GM12878 (cell line): ENCODE measurements at regions not wholly inside any gene's neighbourhood (a gene's known extent, or its start where the extent isn't known, plus 50 kb on each side); places are given as distances from the start of the nearest gene placed in this dataset.

Experiments
- ATAC-seq: fragments of 200-7000 bp; cut with Tn5 transposase; 3 replicates; pipeline ENCODE4 v1.9.1; 2020; ENCODE audit warnings: mild to moderate bottlenecking, moderate library complexity
- BruUV-seq: library from RNA; stranded (reverse); fragments of 400-500 nt; replicated peaks from 2 replicates; lab custom pipeline; 2021; lab: Mats Ljungman, UMichigan
- CTCF ChIA-PET: fragments of 300-600 bp; sonication (Branson Sonifier 250); formaldehyde crosslinking; extraction: SDS; loops from one replicate; lab custom pipeline; 2021; ENCODE audit warnings: inconsistent platforms; lab: Yijun Ruan, JAX
- POLR2A ChIA-PET: fragments of 350-600 bp; formaldehyde crosslinking; extraction: SDS; loops from one replicate; lab custom pipeline; 2021; ENCODE audit warnings: inconsistent platforms; lab: Charles Lee
- RAD21 ChIA-PET: fragments of 300-600 bp; sonication (Branson Sonifier 250); formaldehyde crosslinking; loops from one replicate; lab custom pipeline; 2023; ENCODE audit warnings: antibody characterized with exemption; ENCODE audit not compliant: unreplicated experiment; lab: Charles Lee
- SMC1A ChIA-PET: fragments of 300-600 bp; sonication (Branson Sonifier 250); formaldehyde crosslinking; loops from one replicate; lab custom pipeline; 2023; ENCODE audit not compliant: unreplicated experiment, uncharacterized antibody; lab: Charles Lee
- DNase-seq: peaks from one replicate; pipeline ENCODE4 v3.0.0-alpha.2; 2011; ENCODE audit warnings: low read depth, low spot score
- FAIRE-seq: peaks from 3 replicates; lab custom pipeline; 2011; peaks lifted over from hg19 to GRCh38; lab: Jason Lieb, UNC
- H2AFZ ChIP-seq: 2 replicates; pipeline ENCODE4 v1.6.0; 2011; ENCODE audit warnings: low read depth, low read length, control low read depth; ENCODE audit not compliant: control insufficient read depth
- H3K27ac ChIP-seq: 2 replicates; pipeline ENCODE4 v1.5.1; 2011; ENCODE audit warnings: control low read depth; ENCODE audit not compliant: control insufficient read depth, insufficient read depth
- H3K27me3 ChIP-seq, 2 experiments: replicated peaks in 1 of 2; 2 replicates each; pipeline versions ENCODE4 v1.6.0 to v1.6.1; 2011; ENCODE audit warnings: low read length in 1 of 2; ENCODE audit not compliant: control insufficient read depth in 2 of 2, insufficient read depth in 2 of 2
- H3K36me3 ChIP-seq, 2 experiments: 2 replicates each; pipeline ENCODE4 v1.5.1; 2011; ENCODE audit warnings: low read length in 1 of 2; ENCODE audit not compliant: control insufficient read depth in 2 of 2, insufficient read depth in 2 of 2
- H3K4me1 ChIP-seq: 2 replicates; pipeline ENCODE4 v1.6.1; 2011; ENCODE audit warnings: mild to moderate bottlenecking, low read length, moderate library complexity, mixed read lengths; ENCODE audit not compliant: control insufficient read depth, insufficient read depth
- H3K4me2 ChIP-seq: 2 replicates; pipeline ENCODE4 v1.6.0; 2011; ENCODE audit warnings: control low read depth; ENCODE audit not compliant: control insufficient read depth, insufficient read depth
- H3K4me3 ChIP-seq: fragments of 200-600 bp; sonication (generic); 2 replicates; pipeline ENCODE4 v1.5.1; 2016
- H3K79me2 ChIP-seq: 2 replicates; pipeline ENCODE4 v1.6.0; 2011; ENCODE audit warnings: low read length; ENCODE audit not compliant: control insufficient read depth, insufficient read depth
- H3K9ac ChIP-seq: 2 replicates; pipeline ENCODE4 v1.8.0; 2011; ENCODE audit warnings: low read length, control low read depth, mixed read lengths; ENCODE audit not compliant: control insufficient read depth, insufficient read depth
- H3K9me3 ChIP-seq: replicated peaks from 3 replicates; pipeline ENCODE4 v1.5.1; 2011; ENCODE audit warnings: mild to moderate bottlenecking, low read length; ENCODE audit not compliant: control insufficient read depth, insufficient read depth
- H4K20me1 ChIP-seq: 2 replicates; pipeline ENCODE4 v1.6.0; 2011; ENCODE audit not compliant: control insufficient read depth, insufficient read depth
- ATF3 ChIP-seq: IDR thresholded peaks from 2 replicates; pipeline ENCODE4 v1.6.1; 2011; ENCODE audit warnings: low read depth, mild to moderate bottlenecking, low read length, moderate library complexity, borderline replicate concordance; ENCODE audit errors: extremely low read depth
- BCLAF1 ChIP-seq: fragments of 450-650 bp; IDR thresholded peaks from 2 replicates; pipeline ENCODE4 v1.6.1; 2017; ENCODE audit warnings: antibody characterized with exemption, mild to moderate bottlenecking, moderate library complexity
- CBFB ChIP-seq: IDR thresholded peaks from 2 replicates; pipeline ENCODE4 v1.6.1; 2016; ENCODE audit warnings: antibody characterized with exemption, low read depth
- CEBPB ChIP-seq, 2 experiments: fragments of 150-350 bp in 1 of 2; IDR thresholded peaks; 2 replicates each; pipeline ENCODE4 v1.6.1; 2012 to 2014; ENCODE audit warnings: low read depth in 2 of 2, low read length in 2 of 2, borderline replicate concordance in 1 of 2, inconsistent platforms in 1 of 2
- MEF2B ChIP-seq: fragments of 450-650 bp; IDR thresholded peaks from 2 replicates; pipeline ENCODE4 v1.6.1; 2018; ENCODE audit warnings: mild to moderate bottlenecking, moderate library complexity; ENCODE audit not compliant: partially characterized antibody, poor library complexity, severe bottlenecking
- MYB ChIP-seq: fragments of 150-350 bp; IDR thresholded peaks from 2 replicates; pipeline ENCODE4 v1.6.1; 2014; ENCODE audit warnings: mild to moderate bottlenecking, low read depth, low read length, borderline replicate concordance
- NR2C1 ChIP-seq: fragments of 450-650 bp; IDR thresholded peaks from 2 replicates; pipeline ENCODE4 v1.6.1; 2017; ENCODE audit warnings: antibody characterized with exemption, mild to moderate bottlenecking, moderate library complexity
- PAX5 ChIP-seq: IDR thresholded peaks from 2 replicates; pipeline ENCODE4 v1.6.1; 2011; ENCODE audit warnings: low read depth, low read length, borderline replicate concordance
- RAD51 ChIP-seq: fragments of 450-650 bp; IDR thresholded peaks from 2 replicates; pipeline ENCODE4 v1.6.1; 2016; ENCODE audit warnings: moderate library complexity, mild to moderate bottlenecking, inconsistent platforms
- RCOR1 ChIP-seq: conservative IDR thresholded peaks from 2 replicates; pipeline ENCODE4 v1.6.1; 2012; ENCODE audit warnings: low read depth, low read length, improper control_type of control experiment
- STAT1 ChIP-seq: fragments of 450-650 bp; conservative IDR thresholded peaks from 2 replicates; pipeline ENCODE4 v1.6.1; 2014; ENCODE audit warnings: antibody characterized with exemption, mild to moderate bottlenecking
- WGBS: methylation state at CpG from one replicate; pipeline ENCODE4 v1.1.6; 2016; ENCODE audit warnings: low lambda C conversion rate; ENCODE audit not compliant: insufficient replicate concordance, insufficient coverage; ENCODE audit errors: missing lambda C conversion rate; 5-methylcytosine and 5-hydroxymethylcytosine counted together
- in situ Hi-C: fragments of 300-500 bp; cut with MboI; formaldehyde crosslinking; loops from 9 replicates; pipeline ENCODE4 v1.14.3; 2018; ENCODE audit warnings: mixed read lengths
- intact Hi-C: fragments of 100-400 bp; cut with micrococcal nuclease; formaldehyde crosslinking; loops from one replicate; pipeline ENCODE4 v1.14.2; 2022; ENCODE audit not compliant: unreplicated experiment
- TF ChIP-seq, protein P1 (sequence below): IDR thresholded peaks from 2 replicates; pipeline ENCODE4 v1.6.1; 2012; ENCODE audit warnings: improper control_type of control experiment, low read depth, low read length; ENCODE audit not compliant: insufficient replicate concordance
- TF ChIP-seq, protein P2 (sequence below), 3 experiments: IDR thresholded peaks in 2 of 3; conservative IDR thresholded peaks in 1 of 3; 2 replicates each; pipeline ENCODE4 v1.5.1; 2011; ENCODE audit warnings: low read depth in 3 of 3, low read length in 3 of 3, mild to moderate bottlenecking in 3 of 3, control low read depth in 2 of 3, moderate library complexity in 2 of 3, inconsistent platforms in 1 of 3, mixed read lengths in 1 of 3; ENCODE audit not compliant: control insufficient read depth in 2 of 3, insufficient read depth in 1 of 3; ENCODE audit errors: extremely low read depth in 1 of 3

GRCh38 chr11:116348226-116348625, 424.6 kb downstream of the BUD13 start:
- ATAC-seq (no peak), DNase-seq (no peak), FAIRE-seq (no peak)
- in situ Hi-C loops = no loop called here
- Histone ChIP-seq H3K9ac (no peak overlapping the region), H3K27me3 (no peaks in the 10 kb centered on the region), H3K36me3 (no peaks in the 10 kb centered on the region), H3K4me2 (no peak overlapping the region), H4K20me1 (no peaks in the 10 kb centered on the region), H3K79me2 (no peaks in the 10 kb centered on the region), H3K4me3 (no peak overlapping the region), H3K4me1 (no peaks in the 10 kb centered on the region), H2AFZ (no peak overlapping the region), H3K9me3 (no peaks in the 10 kb centered on the region), H3K27ac (no peak overlapping the region)
- 0% methylated on average over 1 of the region's 1 CpG for WGBS
- POLR2A ChIA-PET = no interaction called here
- RAD21 ChIA-PET = no interaction called here
- TF ChIP-seq, protein P1, sequence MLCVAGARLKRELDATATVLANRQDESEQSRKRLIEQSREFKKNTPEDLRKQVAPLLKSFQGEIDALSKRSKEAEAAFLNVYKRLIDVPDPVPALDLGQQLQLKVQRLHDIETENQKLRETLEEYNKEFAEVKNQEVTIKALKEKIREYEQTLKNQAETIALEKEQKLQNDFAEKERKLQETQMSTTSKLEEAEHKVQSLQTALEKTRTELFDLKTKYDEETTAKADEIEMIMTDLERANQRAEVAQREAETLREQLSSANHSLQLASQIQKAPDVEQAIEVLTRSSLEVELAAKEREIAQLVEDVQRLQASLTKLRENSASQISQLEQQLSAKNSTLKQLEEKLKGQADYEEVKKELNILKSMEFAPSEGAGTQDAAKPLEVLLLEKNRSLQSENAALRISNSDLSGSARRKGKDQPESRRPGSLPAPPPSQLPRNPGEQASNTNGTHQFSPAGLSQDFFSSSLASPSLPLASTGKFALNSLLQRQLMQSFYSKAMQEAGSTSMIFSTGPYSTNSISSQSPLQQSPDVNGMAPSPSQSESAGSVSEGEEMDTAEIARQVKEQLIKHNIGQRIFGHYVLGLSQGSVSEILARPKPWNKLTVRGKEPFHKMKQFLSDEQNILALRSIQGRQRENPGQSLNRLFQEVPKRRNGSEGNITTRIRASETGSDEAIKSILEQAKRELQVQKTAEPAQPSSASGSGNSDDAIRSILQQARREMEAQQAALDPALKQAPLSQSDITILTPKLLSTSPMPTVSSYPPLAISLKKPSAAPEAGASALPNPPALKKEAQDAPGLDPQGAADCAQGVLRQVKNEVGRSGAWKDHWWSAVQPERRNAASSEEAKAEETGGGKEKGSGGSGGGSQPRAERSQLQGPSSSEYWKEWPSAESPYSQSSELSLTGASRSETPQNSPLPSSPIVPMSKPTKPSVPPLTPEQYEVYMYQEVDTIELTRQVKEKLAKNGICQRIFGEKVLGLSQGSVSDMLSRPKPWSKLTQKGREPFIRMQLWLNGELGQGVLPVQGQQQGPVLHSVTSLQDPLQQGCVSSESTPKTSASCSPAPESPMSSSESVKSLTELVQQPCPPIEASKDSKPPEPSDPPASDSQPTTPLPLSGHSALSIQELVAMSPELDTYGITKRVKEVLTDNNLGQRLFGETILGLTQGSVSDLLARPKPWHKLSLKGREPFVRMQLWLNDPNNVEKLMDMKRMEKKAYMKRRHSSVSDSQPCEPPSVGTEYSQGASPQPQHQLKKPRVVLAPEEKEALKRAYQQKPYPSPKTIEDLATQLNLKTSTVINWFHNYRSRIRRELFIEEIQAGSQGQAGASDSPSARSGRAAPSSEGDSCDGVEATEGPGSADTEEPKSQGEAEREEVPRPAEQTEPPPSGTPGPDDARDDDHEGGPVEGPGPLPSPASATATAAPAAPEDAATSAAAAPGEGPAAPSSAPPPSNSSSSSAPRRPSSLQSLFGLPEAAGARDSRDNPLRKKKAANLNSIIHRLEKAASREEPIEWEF = no peak
- no peak for TF ChIP-seq CEBPB (IDR thresholded peaks at IDR 0.05; ENCODE audit: borderline replicate concordance in 1 of 2, low read depth in 2 of 2, low read length in 2 of 2)
- no peak for TF ChIP-seq MYB
- TF ChIP-seq NR2C1 = no peak
- TF ChIP-seq STAT1 = no peak
- no peak for TF ChIP-seq BCLAF1
- TF ChIP-seq MEF2B = no peak
- no peak for TF ChIP-seq RCOR1
- TF ChIP-seq, protein P2, sequence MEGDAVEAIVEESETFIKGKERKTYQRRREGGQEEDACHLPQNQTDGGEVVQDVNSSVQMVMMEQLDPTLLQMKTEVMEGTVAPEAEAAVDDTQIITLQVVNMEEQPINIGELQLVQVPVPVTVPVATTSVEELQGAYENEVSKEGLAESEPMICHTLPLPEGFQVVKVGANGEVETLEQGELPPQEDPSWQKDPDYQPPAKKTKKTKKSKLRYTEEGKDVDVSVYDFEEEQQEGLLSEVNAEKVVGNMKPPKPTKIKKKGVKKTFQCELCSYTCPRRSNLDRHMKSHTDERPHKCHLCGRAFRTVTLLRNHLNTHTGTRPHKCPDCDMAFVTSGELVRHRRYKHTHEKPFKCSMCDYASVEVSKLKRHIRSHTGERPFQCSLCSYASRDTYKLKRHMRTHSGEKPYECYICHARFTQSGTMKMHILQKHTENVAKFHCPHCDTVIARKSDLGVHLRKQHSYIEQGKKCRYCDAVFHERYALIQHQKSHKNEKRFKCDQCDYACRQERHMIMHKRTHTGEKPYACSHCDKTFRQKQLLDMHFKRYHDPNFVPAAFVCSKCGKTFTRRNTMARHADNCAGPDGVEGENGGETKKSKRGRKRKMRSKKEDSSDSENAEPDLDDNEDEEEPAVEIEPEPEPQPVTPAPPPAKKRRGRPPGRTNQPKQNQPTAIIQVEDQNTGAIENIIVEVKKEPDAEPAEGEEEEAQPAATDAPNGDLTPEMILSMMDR (IDR thresholded peaks at IDR 0.05 in 2 of 3, conservative IDR thresholded peaks at IDR 0.05 in 1 of 3; ENCODE audit: control insufficient read depth in 2 of 3, extremely low read depth in 1 of 3, insufficient read depth in 1 of 3, low read depth in 3 of 3, low read length in 3 of 3) = no peak
- no peak for TF ChIP-seq CBFB
- no peak for TF ChIP-seq RAD51
- no peak for TF ChIP-seq ATF3
- TF ChIP-seq PAX5 = no peak
- SMC1A ChIA-PET = no interaction called here
- intact Hi-C loops = no loop called here
- CTCF ChIA-PET = no interaction called here
- BruUV-seq = no TSS peak
